ENCODE measurements at regions not wholly inside any gene's neighbourhood (a gene's known extent, or its start where the extent isn't known, plus 50 kb on each side); places are given as distances from the start of the nearest gene placed in this dataset.

DNA sequence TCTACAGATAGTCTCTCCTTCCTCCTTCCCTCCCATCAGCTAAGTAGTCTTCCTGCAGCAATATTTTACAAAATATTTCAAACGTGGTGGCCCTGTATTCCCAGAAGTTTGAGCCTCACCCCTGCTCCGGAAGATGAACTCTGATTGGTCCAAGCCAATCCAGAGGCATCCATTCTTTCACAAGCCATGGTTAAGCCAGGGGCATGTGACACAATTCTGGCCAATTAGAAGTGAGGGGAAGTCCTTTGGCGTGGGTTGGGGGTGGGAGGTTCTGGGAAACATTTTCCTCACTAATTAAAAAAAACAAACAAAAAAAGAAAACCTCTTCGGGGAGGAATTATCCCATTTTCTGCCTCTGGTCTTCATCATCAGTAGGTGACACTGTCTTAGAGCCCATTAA, 69.4 kb upstream of the GSC start:
- no peaks in the 10 kb centered on the region for H3K36me3 ChIP-seq (ENCODE audit: control insufficient read depth in 2 of 4, insufficient read depth in 4 of 4, low read length in 3 of 4)
- no peak overlapping the region for H3K9ac ChIP-seq (replicated peaks in 1 of 4; ENCODE audit: extremely low read depth in 1 of 4, low read depth in 3 of 4, low read length in 3 of 4)
- no peaks in the 10 kb centered on the region for H3K4me1 ChIP-seq (replicated peaks in 1 of 4; ENCODE audit: control insufficient read depth in 3 of 4, insufficient read depth in 4 of 4, low read length in 3 of 4)
- H2AFZ ChIP-seq (ENCODE audit: low read length): no peak overlapping the region
- no peak overlapping the region for H3K18ac ChIP-seq (ENCODE audit: extremely low read depth, low read length)
- no peak overlapping the region for H2BK12ac ChIP-seq (ENCODE audit: low read depth, low read length)
- no peak overlapping the region for H3K23ac ChIP-seq (ENCODE audit: insufficient read length)
- H4K8ac ChIP-seq (ENCODE audit: extremely low read depth, insufficient read depth, low read length): no peak overlapping the region
- no peak for DNase-seq (ENCODE audit: low read depth in 1 of 2, low spot score in 2 of 2)
- WGBS, 2 experiments (ENCODE audit: extremely low coverage in 1 of 2, insufficient coverage in 1 of 2, insufficient read length in 1 of 2, insufficient replicate concordance in 2 of 2, low coverage in 1 of 2, low lambda C conversion rate in 2 of 2, missing lambda C conversion rate in 1 of 2): 76% methylated on average over 4 of the region's 4 CpGs; no CpG with 5 or more reads in 1 of the 2 experiments
- H3K9me3 ChIP-seq (ENCODE audit: insufficient read depth in 2 of 2, low read depth in 1 of 2, low read length in 1 of 2): peaks cover 3 to 4% of the 10 kb centered on the region in 2 experiments; a peak in 1 of 4 replicates
- no peak overlapping the region for H3K4me2 ChIP-seq (ENCODE audit: insufficient read depth in 1 of 2, low read depth in 2 of 2, low read length in 2 of 2)
- no peaks in the 10 kb centered on the region for H3K23me2 ChIP-seq (ENCODE audit: low read depth, low read length)
- no peak overlapping the region for H3K56ac ChIP-seq (replicated peaks; ENCODE audit: insufficient read length, low read depth, low read length)
- no peak overlapping the region for H4K91ac ChIP-seq (replicated peaks; ENCODE audit: insufficient read length, low read length)
- H2BK120ac ChIP-seq (replicated peaks; ENCODE audit: low read depth, low read length): no peak overlapping the region
- H2BK20ac ChIP-seq (ENCODE audit: low read length): no peak overlapping the region
- H2BK5ac ChIP-seq (ENCODE audit: low read depth, low read length): no peak overlapping the region
- CTCF ChIA-PET (ENCODE audit: partially characterized antibody): interaction anchor here (1.0 kb wide), 1 partner anchor 9 kb away, joined by 3 read pairs; no protein-coding TSS in a partner anchor
- no peak overlapping the region for H2BK15ac ChIP-seq (ENCODE audit: low read length)
- no peaks in the 10 kb centered on the region for H3K79me1 ChIP-seq (ENCODE audit: low read depth, low read length)
- no peaks in the 10 kb centered on the region for H4K20me1 ChIP-seq (replicated peaks in 1 of 2; ENCODE audit: control insufficient read depth in 1 of 2, insufficient read depth in 2 of 2, low read length in 2 of 2)
- no peak overlapping the region for H3K4ac ChIP-seq (replicated peaks; ENCODE audit: insufficient read length, low read depth, low read length)
- POLR2A ChIA-PET (ENCODE audit: partially characterized antibody): no interaction called here
- H3K4me3 ChIP-seq (ENCODE audit: extremely low read depth in 1 of 4, insufficient read depth in 2 of 4, low read depth in 3 of 4, low read length in 4 of 4): no peak overlapping the region
- no peak overlapping the region for H3K27ac ChIP-seq (ENCODE audit: low read depth, low read length)
- H2AK5ac ChIP-seq (ENCODE audit: low read depth, low read length): no peak overlapping the region
- no peak for TF ChIP-seq CHD1 (IDR thresholded peaks at IDR 0.05; ENCODE audit: low read depth, low read length)
- no peak for TF ChIP-seq SUZ12 (IDR thresholded peaks at IDR 0.05; ENCODE audit: low read length)
- no peak for TF ChIP-seq KDM4A (IDR thresholded peaks at IDR 0.05; ENCODE audit: low read depth, low read length, severe bottlenecking)
- TF ChIP-seq TEAD4 (IDR thresholded peaks at IDR 0.05; ENCODE audit: low read depth, low read length): no peak
- TF ChIP-seq SIN3A (conservative IDR thresholded peaks at IDR 0.05 in 1 of 2, IDR thresholded peaks at IDR 0.05 in 1 of 2; ENCODE audit: low read depth in 1 of 2, low read length in 2 of 2): no peak
- no peak for TF ChIP-seq CREB1 (IDR thresholded peaks at IDR 0.05)
- TF ChIP-seq CTBP2 (IDR thresholded peaks at IDR 0.05; ENCODE audit: borderline replicate concordance, insufficient read depth, insufficient read length, low read length): no peak
- no peak for TF ChIP-seq POLR2A (IDR thresholded peaks at IDR 0.05; ENCODE audit: control extremely low read depth in 1 of 2, low read depth in 2 of 2, low read length in 2 of 2)
- no peaks in the 10 kb centered on the region for H3K27me3 ChIP-seq (replicated peaks in 1 of 4; ENCODE audit: control insufficient read depth in 3 of 4, extremely low read depth in 1 of 4, insufficient read depth in 3 of 4, low read length in 3 of 4)
- no peak overlapping the region for H4K5ac ChIP-seq (ENCODE audit: insufficient read length, low read depth, low read length)
- no peak overlapping the region for H3K14ac ChIP-seq (ENCODE audit: insufficient read length)
- no peaks in the 10 kb centered on the region for H3K79me2 ChIP-seq (ENCODE audit: control insufficient read depth in 1 of 2, insufficient read depth in 2 of 2, low read length in 2 of 2)
- no peak for FAIRE-seq

Data from H1 (cell line).